Liver (tissue), 3 donors: ENCODE measurements at regions not wholly inside any gene's neighbourhood (a gene's known extent, or its start where the extent isn't known, plus 50 kb on each side); places are given as distances from the start of the nearest gene placed in this dataset.

Experiments used
- EGR1 ChIP-seq, 2 donors: IDR thresholded peaks; 2 replicates each; pipeline ENCODE4 v1.6.1; 2016 to 2018; ENCODE audit warnings: antibody characterized with exemption in 2 of 2, low read depth in 2 of 2
- GABPA ChIP-seq, 2 donors: IDR thresholded peaks in 1 of 2; conservative IDR thresholded peaks in 1 of 2; 2 replicates each; pipeline ENCODE4 v1.6.1; 2016; ENCODE audit warnings: antibody characterized with exemption in 2 of 2, mild to moderate bottlenecking in 1 of 2, moderate library complexity in 1 of 2
- JUND ChIP-seq, 2 donors: IDR thresholded peaks; 2 replicates each; pipeline ENCODE4 v1.6.1; 2016; ENCODE audit warnings: antibody characterized with exemption in 2 of 2
- RAD21 ChIP-seq, 2 donors: IDR thresholded peaks; 2 replicates each; pipeline ENCODE4 v1.6.1; 2016; ENCODE audit warnings: antibody characterized with exemption in 2 of 2, mild to moderate bottlenecking in 2 of 2
- RXRA ChIP-seq, 2 donors: IDR thresholded peaks; 2 replicates each; pipeline ENCODE4 v1.6.1; 2017 to 2018; ENCODE audit warnings: antibody characterized with exemption in 2 of 2, mild to moderate bottlenecking in 1 of 2
- SP1 ChIP-seq: IDR thresholded peaks from 2 replicates; pipeline ENCODE4 v1.6.1; 2018; ENCODE audit warnings: antibody characterized with exemption, mild to moderate bottlenecking
- TAF1 ChIP-seq: conservative IDR thresholded peaks from 2 replicates; pipeline ENCODE4 v1.6.1; 2016; ENCODE audit warnings: antibody characterized with exemption, mild to moderate bottlenecking
- YY1 ChIP-seq: IDR thresholded peaks from 2 replicates; pipeline ENCODE4 v1.6.1; 2016; ENCODE audit warnings: antibody characterized with exemption, mild to moderate bottlenecking
- TF ChIP-seq, protein P1 (sequence below): IDR thresholded peaks from 2 replicates; pipeline ENCODE4 v1.6.1; 2016; ENCODE audit warnings: antibody characterized with exemption
- TF ChIP-seq, protein P2 (sequence below): fragments of 150-350 bp; IDR thresholded peaks from 2 replicates; pipeline ENCODE4 v1.5.1; 2017; ENCODE audit warnings: improper control_type of control experiment, low read depth, low read length; ENCODE audit not compliant: missing input control
- TF ChIP-seq, protein P3 (sequence below): IDR thresholded peaks from 2 replicates; pipeline ENCODE4 v1.6.1; 2016; ENCODE audit warnings: antibody characterized with exemption
- TF ChIP-seq, protein P4 (sequence below): IDR thresholded peaks from 2 replicates; pipeline ENCODE4 v1.6.1; 2016; ENCODE audit warnings: antibody characterized with exemption, mild to moderate bottlenecking
- TF ChIP-seq, protein P5 (sequence below): IDR thresholded peaks from 2 replicates; pipeline ENCODE4 v1.6.1; 2016; ENCODE audit warnings: antibody characterized with exemption
- donor health status: healthy.
- donor health status: healthy.

DNA sequence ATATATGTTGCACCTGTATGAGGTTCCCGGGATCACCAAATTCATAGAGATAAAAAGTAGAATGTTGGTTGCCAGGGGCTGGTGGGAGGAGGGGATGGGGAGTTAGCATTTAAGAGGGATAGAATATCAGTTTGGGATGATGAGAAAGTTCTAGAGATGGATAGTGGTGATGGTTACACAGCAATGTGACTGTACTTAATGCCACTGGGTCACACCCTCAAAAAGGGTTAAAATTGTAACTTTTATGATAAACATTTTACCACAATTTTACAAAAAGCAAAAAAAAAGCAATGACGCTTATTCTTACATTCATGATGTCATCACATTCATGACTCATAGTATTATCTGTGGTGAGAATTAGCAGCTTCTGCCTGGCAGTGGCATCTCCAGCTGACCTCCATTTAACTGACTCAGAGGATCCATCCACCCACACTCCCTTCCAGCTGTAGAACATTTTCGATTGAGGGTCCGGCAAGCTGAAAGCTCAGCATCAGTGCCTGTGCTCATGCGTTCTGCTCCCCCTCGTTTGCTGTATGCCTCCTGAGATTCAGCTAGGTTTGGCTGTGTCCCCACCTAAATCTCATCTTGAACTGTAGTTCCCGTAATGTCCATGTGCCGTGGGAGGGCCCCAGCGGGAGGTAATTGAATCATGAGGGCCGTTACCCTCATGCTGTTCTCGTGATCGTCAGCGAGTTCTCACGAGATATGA is 64.8 kb upstream of the TMEM260 start:
- TF ChIP-seq RXRA (IDR thresholded peaks at IDR 0.05) (no peak), JUND (IDR thresholded peaks at IDR 0.05) (no peak), RAD21 (IDR thresholded peaks at IDR 0.05) (no peak), EGR1 (IDR thresholded peaks at IDR 0.05; ENCODE audit: low read depth in 2 of 2) (no peak), YY1 (no peak), TAF1 (no peak), GABPA (IDR thresholded peaks at IDR 0.05 in 1 of 2, conservative IDR thresholded peaks at IDR 0.05 in 1 of 2) (no peak), SP1 (no peak)
- TF ChIP-seq, protein P1, sequence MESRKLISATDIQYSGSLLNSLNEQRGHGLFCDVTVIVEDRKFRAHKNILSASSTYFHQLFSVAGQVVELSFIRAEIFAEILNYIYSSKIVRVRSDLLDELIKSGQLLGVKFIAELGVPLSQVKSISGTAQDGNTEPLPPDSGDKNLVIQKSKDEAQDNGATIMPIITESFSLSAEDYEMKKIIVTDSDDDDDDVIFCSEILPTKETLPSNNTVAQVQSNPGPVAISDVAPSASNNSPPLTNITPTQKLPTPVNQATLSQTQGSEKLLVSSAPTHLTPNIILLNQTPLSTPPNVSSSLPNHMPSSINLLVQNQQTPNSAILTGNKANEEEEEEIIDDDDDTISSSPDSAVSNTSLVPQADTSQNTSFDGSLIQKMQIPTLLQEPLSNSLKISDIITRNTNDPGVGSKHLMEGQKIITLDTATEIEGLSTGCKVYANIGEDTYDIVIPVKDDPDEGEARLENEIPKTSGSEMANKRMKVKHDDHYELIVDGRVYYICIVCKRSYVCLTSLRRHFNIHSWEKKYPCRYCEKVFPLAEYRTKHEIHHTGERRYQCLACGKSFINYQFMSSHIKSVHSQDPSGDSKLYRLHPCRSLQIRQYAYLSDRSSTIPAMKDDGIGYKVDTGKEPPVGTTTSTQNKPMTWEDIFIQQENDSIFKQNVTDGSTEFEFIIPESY, result no peak
- TF ChIP-seq, protein P2, sequence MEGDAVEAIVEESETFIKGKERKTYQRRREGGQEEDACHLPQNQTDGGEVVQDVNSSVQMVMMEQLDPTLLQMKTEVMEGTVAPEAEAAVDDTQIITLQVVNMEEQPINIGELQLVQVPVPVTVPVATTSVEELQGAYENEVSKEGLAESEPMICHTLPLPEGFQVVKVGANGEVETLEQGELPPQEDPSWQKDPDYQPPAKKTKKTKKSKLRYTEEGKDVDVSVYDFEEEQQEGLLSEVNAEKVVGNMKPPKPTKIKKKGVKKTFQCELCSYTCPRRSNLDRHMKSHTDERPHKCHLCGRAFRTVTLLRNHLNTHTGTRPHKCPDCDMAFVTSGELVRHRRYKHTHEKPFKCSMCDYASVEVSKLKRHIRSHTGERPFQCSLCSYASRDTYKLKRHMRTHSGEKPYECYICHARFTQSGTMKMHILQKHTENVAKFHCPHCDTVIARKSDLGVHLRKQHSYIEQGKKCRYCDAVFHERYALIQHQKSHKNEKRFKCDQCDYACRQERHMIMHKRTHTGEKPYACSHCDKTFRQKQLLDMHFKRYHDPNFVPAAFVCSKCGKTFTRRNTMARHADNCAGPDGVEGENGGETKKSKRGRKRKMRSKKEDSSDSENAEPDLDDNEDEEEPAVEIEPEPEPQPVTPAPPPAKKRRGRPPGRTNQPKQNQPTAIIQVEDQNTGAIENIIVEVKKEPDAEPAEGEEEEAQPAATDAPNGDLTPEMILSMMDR, result no peak
- TF ChIP-seq, protein P3, sequence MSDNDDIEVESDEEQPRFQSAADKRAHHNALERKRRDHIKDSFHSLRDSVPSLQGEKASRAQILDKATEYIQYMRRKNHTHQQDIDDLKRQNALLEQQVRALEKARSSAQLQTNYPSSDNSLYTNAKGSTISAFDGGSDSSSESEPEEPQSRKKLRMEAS, result no peak
- TF ChIP-seq, protein P4, sequence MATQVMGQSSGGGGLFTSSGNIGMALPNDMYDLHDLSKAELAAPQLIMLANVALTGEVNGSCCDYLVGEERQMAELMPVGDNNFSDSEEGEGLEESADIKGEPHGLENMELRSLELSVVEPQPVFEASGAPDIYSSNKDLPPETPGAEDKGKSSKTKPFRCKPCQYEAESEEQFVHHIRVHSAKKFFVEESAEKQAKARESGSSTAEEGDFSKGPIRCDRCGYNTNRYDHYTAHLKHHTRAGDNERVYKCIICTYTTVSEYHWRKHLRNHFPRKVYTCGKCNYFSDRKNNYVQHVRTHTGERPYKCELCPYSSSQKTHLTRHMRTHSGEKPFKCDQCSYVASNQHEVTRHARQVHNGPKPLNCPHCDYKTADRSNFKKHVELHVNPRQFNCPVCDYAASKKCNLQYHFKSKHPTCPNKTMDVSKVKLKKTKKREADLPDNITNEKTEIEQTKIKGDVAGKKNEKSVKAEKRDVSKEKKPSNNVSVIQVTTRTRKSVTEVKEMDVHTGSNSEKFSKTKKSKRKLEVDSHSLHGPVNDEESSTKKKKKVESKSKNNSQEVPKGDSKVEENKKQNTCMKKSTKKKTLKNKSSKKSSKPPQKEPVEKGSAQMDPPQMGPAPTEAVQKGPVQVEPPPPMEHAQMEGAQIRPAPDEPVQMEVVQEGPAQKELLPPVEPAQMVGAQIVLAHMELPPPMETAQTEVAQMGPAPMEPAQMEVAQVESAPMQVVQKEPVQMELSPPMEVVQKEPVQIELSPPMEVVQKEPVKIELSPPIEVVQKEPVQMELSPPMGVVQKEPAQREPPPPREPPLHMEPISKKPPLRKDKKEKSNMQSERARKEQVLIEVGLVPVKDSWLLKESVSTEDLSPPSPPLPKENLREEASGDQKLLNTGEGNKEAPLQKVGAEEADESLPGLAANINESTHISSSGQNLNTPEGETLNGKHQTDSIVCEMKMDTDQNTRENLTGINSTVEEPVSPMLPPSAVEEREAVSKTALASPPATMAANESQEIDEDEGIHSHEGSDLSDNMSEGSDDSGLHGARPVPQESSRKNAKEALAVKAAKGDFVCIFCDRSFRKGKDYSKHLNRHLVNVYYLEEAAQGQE, result no peak
- TF ChIP-seq, protein P5, sequence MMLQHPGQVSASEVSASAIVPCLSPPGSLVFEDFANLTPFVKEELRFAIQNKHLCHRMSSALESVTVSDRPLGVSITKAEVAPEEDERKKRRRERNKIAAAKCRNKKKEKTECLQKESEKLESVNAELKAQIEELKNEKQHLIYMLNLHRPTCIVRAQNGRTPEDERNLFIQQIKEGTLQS, result no peak
